Loucy (cell line): ENCODE measurements at regions not wholly inside any gene's neighbourhood (a gene's known extent, or its start where the extent isn't known, plus 50 kb on each side); places are given as distances from the start of the nearest gene placed in this dataset.

Source experiments
- H2AFZ ChIP-seq: fragments of 200-600 bp; sonication (generic); 2 replicates; pipeline ENCODE4 v1.6.0; 2016; ENCODE audit warnings: antibody characterized with exemption, mild to moderate bottlenecking, low read length, moderate library complexity
- H3F3A ChIP-seq: fragments of 200-600 bp; 2 replicates; pipeline ENCODE4 v1.6.0; 2016; ENCODE audit warnings: antibody characterized with exemption, low read depth, mild to moderate bottlenecking
- H3K27me3 ChIP-seq: fragments of 200-600 bp; sonication (generic); 2 replicates; pipeline ENCODE4 v1.6.1; 2014; ENCODE audit warnings: low read length, mild to moderate bottlenecking; ENCODE audit not compliant: insufficient read depth, poor library complexity, severe bottlenecking
- H3K36me3 ChIP-seq: fragments of 200-600 bp; sonication (generic); 2 replicates; pipeline ENCODE4 v1.6.1; 2016; ENCODE audit warnings: low read length; ENCODE audit not compliant: insufficient read depth
- H3K4me1 ChIP-seq: fragments of 200-600 bp; sonication (generic); 2 replicates; pipeline ENCODE4 v1.5.1; 2014; ENCODE audit warnings: low read length, mild to moderate bottlenecking; ENCODE audit not compliant: insufficient read depth, poor library complexity, severe bottlenecking
- H3K4me2 ChIP-seq: fragments of 200-600 bp; sonication (generic); 2 replicates; pipeline ENCODE4 v1.6.0; 2014; ENCODE audit warnings: antibody characterized with exemption, low read length, low read depth, mild to moderate bottlenecking; ENCODE audit not compliant: poor library complexity, severe bottlenecking
- H3K4me3 ChIP-seq: fragments of 200-600 bp; sonication (generic); 2 replicates; pipeline ENCODE4 v1.5.1; 2014; ENCODE audit warnings: low read length, mild to moderate bottlenecking, mixed read lengths; ENCODE audit not compliant: poor library complexity, severe bottlenecking
- H3K79me2 ChIP-seq: fragments of 200-600 bp; sonication (generic); 2 replicates; pipeline ENCODE4 v1.6.1; 2014; ENCODE audit warnings: low read length; ENCODE audit not compliant: insufficient read depth
- H3K9ac ChIP-seq: fragments of 200-600 bp; sonication (generic); 2 replicates; pipeline ENCODE4 v1.6.0; 2014; ENCODE audit warnings: mild to moderate bottlenecking, low read depth, low read length, moderate library complexity; ENCODE audit not compliant: poor library complexity, severe bottlenecking
- H3K9me2 ChIP-seq: fragments of 200-600 bp; sonication (generic); replicated peaks from 2 replicates; pipeline ENCODE4 v1.6.1; 2016; ENCODE audit warnings: low read depth, low read length, mixed read lengths
- H3K9me3 ChIP-seq: fragments of 200-600 bp; sonication (generic); 2 replicates; pipeline ENCODE4 v1.6.1; 2014; ENCODE audit warnings: mild to moderate bottlenecking, antibody characterized with exemption, low read length, low read depth; ENCODE audit not compliant: insufficient read depth
- H4K20me1 ChIP-seq: fragments of 200-600 bp; sonication (generic); 2 replicates; pipeline ENCODE4 v1.6.0; 2014; ENCODE audit warnings: antibody characterized with exemption, low read length, mild to moderate bottlenecking; ENCODE audit not compliant: insufficient read depth, poor library complexity, severe bottlenecking
- CTCF ChIP-seq: fragments of 200-600 bp; sonication (generic); conservative IDR thresholded peaks from 2 replicates; pipeline ENCODE4 v1.5.1; 2014; ENCODE audit warnings: mild to moderate bottlenecking, antibody characterized with exemption, low read length
- EZH2phosphoT487 ChIP-seq: fragments of 200-600 bp; IDR thresholded peaks from 2 replicates; pipeline ENCODE4 v1.6.1; 2018; ENCODE audit warnings: antibody characterized with exemption, mild to moderate bottlenecking, moderate library complexity, borderline replicate concordance

GRCh38 chr14:86892152-86892956 is 1100.6 kb downstream of the GALC start:
- H3K4me3 ChIP-seq, result no peak overlapping the region
- TF ChIP-seq CTCF (no peak), EZH2phosphoT487 (no peak)

GRCh38 chr14:86885280-86885679 is 1107.7 kb downstream of the GALC start:
- Histone ChIP-seq H2AFZ (no peak overlapping the region), H3F3A (no peaks in the 10 kb centered on the region), H3K9me2 (no peaks in the 10 kb centered on the region; the same call in 1 of the 2 replicates), H3K36me3 (no peaks in the 10 kb centered on the region), H4K20me1 (no peaks in the 10 kb centered on the region), H3K9me3 (no peaks in the 10 kb centered on the region), H3K4me2 (no peak overlapping the region), H3K4me3 (no peak overlapping the region), H3K79me2 (no peaks in the 10 kb centered on the region), H3K4me1 (no peaks in the 10 kb centered on the region), H3K27me3 (no peaks in the 10 kb centered on the region), H3K9ac (no peak overlapping the region)
- TF ChIP-seq EZH2phosphoT487 (no peak), CTCF (no peak)

More at GRCh38 chr14:86892152-86892956, 1100.6 kb downstream of the GALC start:
- Histone ChIP-seq H3K9me2 (no peaks in the 10 kb centered on the region), H3F3A (no peaks in the 10 kb centered on the region), H3K4me1 (no peaks in the 10 kb centered on the region), H3K79me2 (no peaks in the 10 kb centered on the region), H4K20me1 (no peaks in the 10 kb centered on the region), H3K9me3 (no peaks in the 10 kb centered on the region), H3K9ac (no peak overlapping the region), H3K36me3 (no peaks in the 10 kb centered on the region), H3K4me2 (no peak overlapping the region), H2AFZ (no peak overlapping the region), H3K27me3 (no peaks in the 10 kb centered on the region)

- no peak overlapping the region for H3K9ac ChIP-seq
- no peak overlapping the region for H3K4me2 ChIP-seq
- no peak for TF ChIP-seq CTCF
- no peak for TF ChIP-seq EZH2phosphoT487
- no peaks in the 10 kb centered on the region for H3K79me2 ChIP-seq
- no peaks in the 10 kb centered on the region for H3K27me3 ChIP-seq
- H3K9me2 ChIP-seq, result no peaks in the 10 kb centered on the region; the same call in 1 of the 2 replicates
- no peaks in the 10 kb centered on the region for H3K9me3 ChIP-seq
- no peak overlapping the region for H2AFZ ChIP-seq
- H4K20me1 ChIP-seq, result no peaks in the 10 kb centered on the region
- no peaks in the 10 kb centered on the region for H3K4me1 ChIP-seq
- H3K4me3 ChIP-seq, result no peak overlapping the region
- no peaks in the 10 kb centered on the region for H3K36me3 ChIP-seq
- no peaks in the 10 kb centered on the region for H3F3A ChIP-seq
These were observed 1108.5 kb downstream of the GALC start for GRCh38 chr14:86884498-86884897.
